ENCODE measurements at regions not wholly inside any gene's neighbourhood (a gene's known extent, or its start where the extent isn't known, plus 50 kb on each side); places are given as distances from the start of the nearest gene placed in this dataset.
A peak's percentile ranks its signal among the peaks of the same experiment; 100 is the strongest.

GRCh38 chr4:123516576-123516975 lies 120.0 kb downstream of the SPRY1 start:
- Histone ChIP-seq H3K27ac (ENCODE audit: low read length) (no peak overlapping the region), H3K9me3 (ENCODE audit: control insufficient read depth, low read depth, low read length) (no peaks in the 10 kb centered on the region), H3K4me1 (ENCODE audit: control insufficient read depth, insufficient read depth, low read length) (no peaks in the 10 kb centered on the region), H3K36me3 (ENCODE audit: control insufficient read depth, insufficient read depth, low read length) (no peaks in the 10 kb centered on the region), H3K27me3 (ENCODE audit: control insufficient read depth, insufficient read depth, low read length) (no peaks in the 10 kb centered on the region), H3K4me3 (ENCODE audit: low read length) (no peak overlapping the region)
- no peak for DNase-seq
- 38% methylated on average over 1 of the region's 3 CpGs for WGBS (ENCODE audit: insufficient coverage, low lambda C conversion rate)

GRCh38 chr4:123517176-123517575 lies 120.6 kb downstream of the SPRY1 start:
- Histone ChIP-seq H3K4me3 (ENCODE audit: low read length) (no peak overlapping the region), H3K9me3 (ENCODE audit: control insufficient read depth, low read depth, low read length) (no peaks in the 10 kb centered on the region), H3K27me3 (ENCODE audit: control insufficient read depth, insufficient read depth, low read length) (no peaks in the 10 kb centered on the region), H3K36me3 (ENCODE audit: control insufficient read depth, insufficient read depth, low read length) (no peaks in the 10 kb centered on the region), H3K27ac (ENCODE audit: low read length) (no peak overlapping the region), H3K4me1 (ENCODE audit: control insufficient read depth, insufficient read depth, low read length) (no peaks in the 10 kb centered on the region)
- no peak for DNase-seq
- WGBS (ENCODE audit: insufficient coverage, low lambda C conversion rate) = 100% methylated on average over 1 of the region's 3 CpGs

- WGBS (ENCODE audit: insufficient coverage, low lambda C conversion rate) = 93% methylated on average over 3 of the region's 3 CpGs
- Histone ChIP-seq H3K4me1 (ENCODE audit: control insufficient read depth, insufficient read depth, low read length) (no peaks in the 10 kb centered on the region), H3K27me3 (ENCODE audit: control insufficient read depth, insufficient read depth, low read length) (no peaks in the 10 kb centered on the region)
Measured at GRCh38 chr4:123517971-123518370, 121.4 kb downstream of the SPRY1 start.

GRCh38 chr4:123520325-123520724 lies 123.7 kb downstream of the SPRY1 start:
- Histone ChIP-seq H3K36me3 (ENCODE audit: control insufficient read depth, insufficient read depth, low read length) (no peaks in the 10 kb centered on the region), H3K27ac (ENCODE audit: low read length) (no peak overlapping the region), H3K4me3 (ENCODE audit: low read length) (no peak overlapping the region), H3K27me3 (ENCODE audit: control insufficient read depth, insufficient read depth, low read length) (no peaks in the 10 kb centered on the region), H3K9me3 (ENCODE audit: control insufficient read depth, low read depth, low read length) (no peaks in the 10 kb centered on the region), H3K4me1 (ENCODE audit: control insufficient read depth, insufficient read depth, low read length) (no peaks in the 10 kb centered on the region)
- no peak for DNase-seq
- WGBS (ENCODE audit: insufficient coverage, low lambda C conversion rate) = 86% methylated on average over 1 of the region's 6 CpGs

More at GRCh38 chr4:123517971-123518370, 121.4 kb downstream of the SPRY1 start:
- Histone ChIP-seq H3K9me3 (ENCODE audit: control insufficient read depth, low read depth, low read length) (no peaks in the 10 kb centered on the region), H3K36me3 (ENCODE audit: control insufficient read depth, insufficient read depth, low read length) (no peaks in the 10 kb centered on the region), H3K27ac (ENCODE audit: low read length) (no peak overlapping the region), H3K4me3 (ENCODE audit: low read length) (no peak overlapping the region)
- no peak for DNase-seq

- no peaks in the 10 kb centered on the region for H3K4me1 ChIP-seq (ENCODE audit: control insufficient read depth, insufficient read depth, low read length)
- no peaks in the 10 kb centered on the region for H3K36me3 ChIP-seq (ENCODE audit: control insufficient read depth, insufficient read depth, low read length)
- H3K27me3 ChIP-seq (ENCODE audit: control insufficient read depth, insufficient read depth, low read length) = no peaks in the 10 kb centered on the region
- H3K9me3 ChIP-seq (ENCODE audit: control insufficient read depth, low read depth, low read length) = no peaks in the 10 kb centered on the region
- DNase-seq = no peak
- H3K27ac ChIP-seq (ENCODE audit: low read length) = no peak overlapping the region
- H3K4me3 ChIP-seq (ENCODE audit: low read length) = no peak overlapping the region
- WGBS (ENCODE audit: insufficient coverage, low lambda C conversion rate) = 100% methylated on average over 2 of the region's 3 CpGs
Measured at GRCh38 chr4:123522081-123522480, 125.5 kb downstream of the SPRY1 start.

GRCh38 chr4:123522646-123523045 lies 126.1 kb downstream of the SPRY1 start:
- H3K36me3 ChIP-seq (ENCODE audit: control insufficient read depth, insufficient read depth, low read length) = no peaks in the 10 kb centered on the region
- no peak for DNase-seq
- no peaks in the 10 kb centered on the region for H3K27me3 ChIP-seq (ENCODE audit: control insufficient read depth, insufficient read depth, low read length)
- no peaks in the 10 kb centered on the region for H3K9me3 ChIP-seq (ENCODE audit: control insufficient read depth, low read depth, low read length)
- WGBS (ENCODE audit: insufficient coverage, low lambda C conversion rate) = 71% methylated on average over 1 of the region's 3 CpGs
- no peak overlapping the region for H3K4me3 ChIP-seq (ENCODE audit: low read length)
- H3K27ac ChIP-seq (ENCODE audit: low read length) = no peak overlapping the region
- no peaks in the 10 kb centered on the region for H3K4me1 ChIP-seq (ENCODE audit: control insufficient read depth, insufficient read depth, low read length)

GRCh38 chr4:123524958-123525628 lies 128.5 kb downstream of the SPRY1 start:
- H3K9me3 ChIP-seq (ENCODE audit: control insufficient read depth, low read depth, low read length) = no peaks in the 10 kb centered on the region
- no peak overlapping the region for H3K4me3 ChIP-seq (ENCODE audit: low read length)
- H3K27me3 ChIP-seq (ENCODE audit: control insufficient read depth, insufficient read depth, low read length) = no peaks in the 10 kb centered on the region
- DNase-seq = no peak
- no peak overlapping the region for H3K27ac ChIP-seq (ENCODE audit: low read length)
- WGBS (ENCODE audit: insufficient coverage, low lambda C conversion rate) = no CpG with 5 or more reads among the region's 5 CpGs
- H3K4me1 ChIP-seq (ENCODE audit: control insufficient read depth, insufficient read depth, low read length) = peaks cover 18% of the 10 kb centered on the region
- H3K36me3 ChIP-seq (ENCODE audit: control insufficient read depth, insufficient read depth, low read length) = no peaks in the 10 kb centered on the region

- no peaks in the 10 kb centered on the region for H3K27me3 ChIP-seq (ENCODE audit: control insufficient read depth, insufficient read depth, low read length)
- H3K9me3 ChIP-seq (ENCODE audit: control insufficient read depth, low read depth, low read length) = no peaks in the 10 kb centered on the region
- WGBS (ENCODE audit: insufficient coverage, low lambda C conversion rate) = no CpG with 5 or more reads among the region's 2 CpGs
- H3K27ac ChIP-seq (ENCODE audit: low read length) = no peak overlapping the region
- no peak for DNase-seq
- no peak overlapping the region for H3K4me3 ChIP-seq (ENCODE audit: low read length)
- H3K36me3 ChIP-seq (ENCODE audit: control insufficient read depth, insufficient read depth, low read length) = no peaks in the 10 kb centered on the region
- peaks cover 18% of the 10 kb centered on the region for H3K4me1 ChIP-seq (ENCODE audit: control insufficient read depth, insufficient read depth, low read length)
Measured at GRCh38 chr4:123526511-123526910, 129.9 kb downstream of the SPRY1 start.

- Histone ChIP-seq H3K9me3 (ENCODE audit: control insufficient read depth, low read depth, low read length) (no peaks in the 10 kb centered on the region), H3K4me3 (ENCODE audit: low read length) (no peak overlapping the region), H3K27me3 (ENCODE audit: control insufficient read depth, insufficient read depth, low read length) (no peaks in the 10 kb centered on the region), H3K4me1 (ENCODE audit: control insufficient read depth, insufficient read depth, low read length) (peaks cover 18% of the 10 kb centered on the region), H3K27ac (ENCODE audit: low read length) (peak overlapping the region; percentile 75), H3K36me3 (ENCODE audit: control insufficient read depth, insufficient read depth, low read length) (no peaks in the 10 kb centered on the region)
- 100% methylated on average over 1 of the region's 3 CpGs for WGBS (ENCODE audit: insufficient coverage, low lambda C conversion rate)
- DNase-seq = peak; percentile 70 to 86
Measured at GRCh38 chr4:123528501-123529277, 132.1 kb downstream of the SPRY1 start.

- H3K36me3 ChIP-seq (ENCODE audit: control insufficient read depth, insufficient read depth, low read length) = no peaks in the 10 kb centered on the region
- H3K27ac ChIP-seq (ENCODE audit: low read length) = peak overlapping the region; percentile 75
- H3K9me3 ChIP-seq (ENCODE audit: control insufficient read depth, low read depth, low read length) = no peaks in the 10 kb centered on the region
- no peak for DNase-seq
- WGBS (ENCODE audit: insufficient coverage, low lambda C conversion rate) = no CpG with 5 or more reads among the region's 2 CpGs
- H3K27me3 ChIP-seq (ENCODE audit: control insufficient read depth, insufficient read depth, low read length) = no peaks in the 10 kb centered on the region
- H3K4me1 ChIP-seq (ENCODE audit: control insufficient read depth, insufficient read depth, low read length) = peaks cover 18% of the 10 kb centered on the region
- no peak overlapping the region for H3K4me3 ChIP-seq (ENCODE audit: low read length)
Measured at GRCh38 chr4:123529278-123529568, 132.6 kb downstream of the SPRY1 start.

- no peak for DNase-seq
- H3K9me3 ChIP-seq (ENCODE audit: control insufficient read depth, low read depth, low read length) = no peaks in the 10 kb centered on the region
- H3K4me1 ChIP-seq (ENCODE audit: control insufficient read depth, insufficient read depth, low read length) = peaks cover 18% of the 10 kb centered on the region
- H3K27ac ChIP-seq (ENCODE audit: low read length) = no peak overlapping the region
- WGBS (ENCODE audit: insufficient coverage, low lambda C conversion rate) = 67% methylated on average over 2 of the region's 3 CpGs
- no peak overlapping the region for H3K4me3 ChIP-seq (ENCODE audit: low read length)
- H3K27me3 ChIP-seq (ENCODE audit: control insufficient read depth, insufficient read depth, low read length) = no peaks in the 10 kb centered on the region
- no peaks in the 10 kb centered on the region for H3K36me3 ChIP-seq (ENCODE audit: control insufficient read depth, insufficient read depth, low read length)
Measured at GRCh38 chr4:123530357-123530756, 133.8 kb downstream of the SPRY1 start.

Measured in large intestine (tissue), 3 donors.